IPS-20b (cell line): ENCODE measurements at regions not wholly inside any gene's neighbourhood (a gene's known extent, or its start where the extent isn't known, plus 50 kb on each side); places are given as distances from the start of the nearest gene placed in this dataset.

Source experiments
- H3K27ac ChIP-seq: one replicate; pipeline ENCODE4 v1.5.1; 2013; ENCODE audit warnings: low read length
- H3K27me3 ChIP-seq: 2 replicates; pipeline ENCODE4 v1.6.1; 2013; ENCODE audit warnings: mild to moderate bottlenecking, low read length, inconsistent platforms; ENCODE audit not compliant: insufficient read depth
- H3K36me3 ChIP-seq: 2 replicates; pipeline ENCODE4 v1.6.1; 2013; ENCODE audit warnings: low read depth, mild to moderate bottlenecking, inconsistent platforms, low read length, moderate library complexity; ENCODE audit not compliant: insufficient read depth
- H3K4me1 ChIP-seq: 2 replicates; pipeline ENCODE4 v1.6.1; 2013; ENCODE audit warnings: mild to moderate bottlenecking, control low read depth, inconsistent platforms, low read length, moderate library complexity; ENCODE audit not compliant: insufficient read depth
- H3K4me3 ChIP-seq: 2 replicates; pipeline ENCODE4 v1.5.1; 2013; ENCODE audit warnings: mild to moderate bottlenecking, low read length, inconsistent platforms
- H3K9ac ChIP-seq: 2 replicates; pipeline ENCODE4 v1.6.1; 2013; ENCODE audit warnings: low read depth, mild to moderate bottlenecking, inconsistent platforms, low read length, moderate library complexity
- H3K9me3 ChIP-seq: 2 replicates; pipeline ENCODE4 v1.6.1; 2013; ENCODE audit warnings: mild to moderate bottlenecking, low read depth, low read length, inconsistent platforms; ENCODE audit not compliant: insufficient read depth

DNA sequence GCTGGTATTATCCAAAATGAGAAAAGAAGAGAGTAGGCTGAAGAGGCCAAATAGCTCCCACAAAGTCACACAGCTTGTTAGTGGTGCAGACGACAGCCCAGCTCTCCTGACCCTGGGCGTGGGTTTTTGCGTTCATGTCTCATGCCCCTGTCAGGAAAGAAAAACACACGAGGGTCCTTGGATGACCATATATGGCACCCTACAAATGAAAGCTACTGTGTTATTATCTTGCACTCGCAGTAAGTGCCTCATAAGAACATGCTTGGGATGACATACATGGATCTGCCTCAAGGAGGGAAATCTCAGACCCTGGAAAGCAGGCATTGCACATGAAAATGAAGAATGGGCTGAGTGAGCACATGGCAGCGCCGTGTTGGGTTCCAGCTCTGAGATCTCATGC is 89.7 kb downstream of the SEMA4F start:
- Histone ChIP-seq H3K4me1 (peaks cover 7% of the 10 kb centered on the region; the same call in 1 of the 2 replicates), H3K36me3 (no peaks in the 10 kb centered on the region), H3K9me3 (no peaks in the 10 kb centered on the region), H3K4me3 (no peak overlapping the region), H3K27ac (no peak overlapping the region), H3K27me3 (no peaks in the 10 kb centered on the region), H3K9ac (no peak overlapping the region)

DNA sequence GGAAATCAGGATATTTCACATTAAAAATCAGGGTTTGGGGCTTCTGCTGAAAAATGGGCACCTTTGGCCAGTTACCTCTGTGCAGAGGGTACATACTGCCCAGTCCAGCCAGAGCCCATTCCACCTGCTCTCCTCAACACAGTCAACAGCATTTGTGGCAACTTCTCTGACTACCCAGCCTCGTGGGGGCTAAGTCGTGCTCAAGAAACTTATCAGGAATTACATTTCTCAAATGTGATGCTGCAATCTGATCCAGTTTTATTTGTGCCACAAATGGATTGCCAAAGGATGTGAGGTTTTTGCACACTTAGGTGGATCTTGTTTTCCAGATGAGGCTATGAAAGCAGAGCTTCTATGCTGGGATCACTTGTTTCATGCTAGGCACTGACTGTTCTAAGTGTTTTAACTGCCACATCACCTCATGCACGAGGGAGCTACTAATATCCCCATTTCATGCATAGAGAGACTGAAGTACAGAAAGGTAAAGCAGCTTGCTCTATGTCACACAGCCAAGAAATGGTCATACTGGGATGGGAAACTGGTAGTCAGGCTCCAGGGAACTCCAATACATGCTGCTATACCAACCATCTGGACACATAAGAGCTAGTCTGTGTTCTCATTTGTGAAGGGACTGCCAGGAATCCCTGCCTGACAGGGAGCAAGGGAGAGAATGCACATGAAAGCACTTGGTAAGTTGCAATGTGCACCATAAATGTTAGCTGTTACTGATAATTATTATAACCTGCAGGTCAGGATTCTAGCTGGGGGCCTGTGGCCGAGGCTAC is 89.0 kb upstream of the HK2 start:
- Histone ChIP-seq H3K27ac (no peak overlapping the region), H3K9ac (no peak overlapping the region), H3K27me3 (no peaks in the 10 kb centered on the region), H3K9me3 (no peaks in the 10 kb centered on the region), H3K36me3 (no peaks in the 10 kb centered on the region), H3K4me3 (no peak overlapping the region), H3K4me1 (peaks cover 7% of the 10 kb centered on the region; the same call in 1 of the 2 replicates)

DNA sequence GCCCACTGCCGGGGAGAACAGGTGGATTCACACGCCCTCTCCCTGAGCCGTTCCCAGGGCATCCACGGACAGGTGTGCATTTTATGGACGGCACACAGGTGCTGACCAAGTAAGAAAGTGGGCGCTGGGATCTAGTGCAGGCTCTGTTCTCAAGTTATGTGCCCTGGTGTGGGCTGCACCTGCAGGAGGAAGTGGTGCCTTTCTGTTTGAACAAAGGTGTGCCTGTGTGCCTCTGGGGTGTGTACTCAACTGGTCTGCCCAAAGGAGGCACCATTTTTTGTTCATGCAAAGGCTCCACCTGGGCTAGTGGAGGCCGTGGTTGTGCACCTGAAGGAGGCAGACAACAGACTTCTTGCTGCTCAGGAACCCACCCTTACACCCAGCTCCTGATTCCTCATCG is 88.2 kb upstream of the HK2 start:
- Histone ChIP-seq H3K9ac (no peak overlapping the region), H3K4me3 (no peak overlapping the region), H3K27ac (no peak overlapping the region), H3K9me3 (no peaks in the 10 kb centered on the region), H3K36me3 (no peaks in the 10 kb centered on the region), H3K4me1 (peaks cover 6% of the 10 kb centered on the region; the same call in 1 of the 2 replicates), H3K27me3 (no peaks in the 10 kb centered on the region)

DNA sequence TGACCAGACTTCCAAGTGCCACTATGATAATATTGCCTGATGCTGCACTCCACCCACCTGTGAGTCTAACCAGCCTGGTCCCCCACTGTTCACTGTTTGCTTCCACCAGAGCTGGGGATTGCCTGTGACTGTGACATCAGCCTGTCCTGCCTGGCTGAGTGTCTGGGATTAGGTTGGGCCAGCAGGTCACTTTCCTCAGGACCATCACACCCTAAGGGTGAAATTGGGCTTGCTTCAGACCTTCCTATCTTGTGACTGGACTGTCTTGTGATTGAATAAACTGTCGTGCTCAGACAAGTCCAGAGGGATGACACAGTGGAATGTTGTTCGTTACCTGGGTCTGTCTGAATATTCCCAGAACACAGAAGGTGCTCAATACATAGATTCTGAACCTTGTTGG is 87.4 kb upstream of the HK2 start:
- H3K4me1 ChIP-seq: 0 out of 2 replicates have a peak, but pooled peaks cover 3% of the 10 kb centered on the region
- H3K4me3 ChIP-seq: no peak overlapping the region
- H3K27ac ChIP-seq: no peak overlapping the region
- H3K27me3 ChIP-seq: no peaks in the 10 kb centered on the region
- H3K9ac ChIP-seq: no peak overlapping the region
- no peaks in the 10 kb centered on the region for H3K9me3 ChIP-seq
- no peaks in the 10 kb centered on the region for H3K36me3 ChIP-seq

DNA sequence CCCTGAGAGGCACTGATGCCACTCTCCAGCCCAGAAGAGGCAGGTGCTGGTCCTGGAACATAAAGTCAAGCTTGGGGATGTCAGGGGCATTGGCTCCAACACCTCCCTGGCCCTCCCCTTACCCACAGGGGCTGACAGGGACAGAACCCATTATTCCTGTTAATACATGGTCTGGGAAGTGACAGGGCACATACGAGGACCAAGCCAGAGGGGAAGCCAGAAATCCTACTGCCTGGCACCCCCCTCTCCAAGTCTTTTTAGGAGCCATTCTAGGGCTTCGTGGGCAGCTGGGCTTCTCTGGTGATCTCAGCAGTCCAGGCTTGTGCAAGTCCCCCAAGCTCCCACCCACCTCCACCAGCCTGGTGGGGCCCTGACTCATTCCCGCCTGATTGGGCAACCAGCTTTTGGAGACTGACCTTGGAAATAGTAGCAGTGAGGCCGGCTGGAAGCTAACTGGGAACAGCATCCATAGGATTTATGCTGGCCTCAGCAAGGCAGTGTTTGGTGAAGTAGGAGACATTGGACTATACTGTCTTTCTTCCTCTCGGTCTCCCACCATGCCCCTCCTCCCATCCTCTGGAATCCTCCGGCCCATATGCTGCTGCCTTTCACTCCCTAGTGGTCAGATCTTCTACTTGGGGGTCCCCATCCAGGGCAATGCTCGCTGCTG is 86.4 kb upstream of the HK2 start:
- H3K4me1 ChIP-seq: 0 out of 2 replicates have a peak, but pooled peaks cover 3% of the 10 kb centered on the region
- no peak overlapping the region for H3K27ac ChIP-seq
- H3K9ac ChIP-seq: no peak overlapping the region
- H3K36me3 ChIP-seq: no peaks in the 10 kb centered on the region
- H3K9me3 ChIP-seq: no peaks in the 10 kb centered on the region
- H3K27me3 ChIP-seq: no peaks in the 10 kb centered on the region
- H3K4me3 ChIP-seq: no peak overlapping the region

DNA sequence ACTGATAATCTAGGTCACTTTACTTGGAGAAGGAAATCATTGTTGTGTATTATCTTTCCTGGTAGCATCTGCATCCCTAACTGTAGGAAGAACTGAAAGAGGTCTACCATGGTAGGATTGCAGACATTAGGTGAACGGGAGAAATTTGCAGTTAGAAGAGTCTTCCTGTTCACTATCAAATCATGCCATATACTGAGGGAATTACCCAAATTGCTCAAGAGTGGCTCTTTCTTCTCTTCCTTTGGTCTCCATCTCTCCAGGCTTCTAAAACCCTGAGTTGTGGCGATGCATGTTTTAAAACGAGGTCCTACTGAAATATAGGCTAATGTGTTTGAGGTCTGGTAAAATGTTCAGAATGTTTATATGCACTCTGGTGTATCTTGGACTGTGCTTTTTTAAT is 85.3 kb upstream of the HK2 start:
- Histone ChIP-seq H3K4me1 (0 out of 2 replicates have a peak, but pooled peaks cover 3% of the 10 kb centered on the region), H3K27ac (no peak overlapping the region)

DNA sequence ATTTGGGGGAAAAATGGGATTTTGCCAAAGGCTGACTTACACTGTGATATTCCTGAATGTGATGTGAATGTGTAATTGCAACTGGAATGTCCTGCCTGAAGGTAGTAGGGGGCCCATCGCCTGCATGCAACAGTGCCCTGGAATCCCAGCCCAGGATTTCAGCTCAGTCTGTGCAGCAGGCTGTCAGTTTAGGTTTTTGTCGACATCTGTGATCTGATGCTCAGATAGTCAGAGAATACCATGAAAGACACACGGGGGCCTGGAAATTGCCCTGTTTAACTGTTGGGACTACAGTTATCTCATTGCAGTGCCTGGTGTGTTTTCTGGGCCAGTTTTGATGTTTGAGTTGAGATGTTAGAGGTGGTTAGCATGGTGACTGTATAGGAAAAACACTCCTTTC is 84.5 kb upstream of the HK2 start:
- no peaks in the 10 kb centered on the region for H3K9me3 ChIP-seq
- H3K9ac ChIP-seq: no peak overlapping the region
- 0 out of 2 replicates have a peak, but pooled peaks cover 3% of the 10 kb centered on the region for H3K4me1 ChIP-seq

More for the DNA sequence above, 85.3 kb upstream of the HK2 start:
- H3K27me3 ChIP-seq: no peaks in the 10 kb centered on the region
- no peaks in the 10 kb centered on the region for H3K36me3 ChIP-seq
- no peak overlapping the region for H3K4me3 ChIP-seq
- no peak overlapping the region for H3K9ac ChIP-seq
- no peaks in the 10 kb centered on the region for H3K9me3 ChIP-seq

DNA sequence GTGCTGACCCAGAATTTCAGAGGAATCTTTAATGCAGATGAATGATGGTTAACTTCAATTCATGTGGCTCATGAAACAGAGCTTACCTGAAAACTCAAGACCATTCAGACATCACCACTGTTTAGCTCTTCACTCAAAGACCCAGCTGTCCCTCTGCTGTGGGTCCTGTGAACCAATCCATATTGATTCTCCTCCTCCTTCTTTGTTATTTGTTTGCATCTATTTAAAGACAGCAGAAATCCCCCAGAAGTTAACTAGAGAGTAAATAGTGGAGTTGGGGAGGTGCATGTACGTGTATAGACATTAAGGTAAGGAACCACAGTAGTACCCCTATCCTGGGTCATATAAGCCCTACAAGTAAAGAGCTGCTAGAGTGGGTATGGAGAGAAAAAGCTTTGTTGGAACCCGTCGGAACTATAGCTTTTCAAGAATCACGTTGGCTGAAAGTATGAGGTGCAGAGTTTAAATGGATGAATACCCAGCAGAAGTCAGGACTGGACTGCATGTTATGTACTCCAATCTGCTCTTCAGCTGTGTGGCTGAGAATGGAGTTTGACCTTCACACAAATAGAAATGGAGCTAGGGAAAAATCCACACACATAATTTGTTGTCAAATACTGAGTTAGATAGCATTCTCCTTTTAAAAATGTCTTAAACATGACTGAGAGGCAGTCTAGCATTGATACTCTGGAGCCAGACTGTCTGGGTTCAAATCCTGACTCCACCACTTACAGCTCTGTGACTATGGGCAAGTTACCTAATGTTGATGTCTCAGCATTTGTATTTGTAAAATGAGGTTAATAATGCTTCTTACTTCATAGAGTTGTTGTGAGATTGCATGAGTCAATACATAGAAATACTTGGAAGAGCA is 81.7 kb upstream of the HK2 start:
- Histone ChIP-seq H3K9ac (no peak overlapping the region), H3K9me3 (0 out of 2 replicates have a peak, but pooled peaks cover 7% of the 10 kb centered on the region), H3K27ac (no peak overlapping the region), H3K36me3 (no peaks in the 10 kb centered on the region), H3K27me3 (no peaks in the 10 kb centered on the region), H3K4me3 (no peak overlapping the region), H3K4me1 (no peaks in the 10 kb centered on the region)

More for the DNA sequence above, 84.5 kb upstream of the HK2 start:
- Histone ChIP-seq H3K27me3 (no peaks in the 10 kb centered on the region), H3K36me3 (no peaks in the 10 kb centered on the region), H3K27ac (no peak overlapping the region), H3K4me3 (no peak overlapping the region)

DNA sequence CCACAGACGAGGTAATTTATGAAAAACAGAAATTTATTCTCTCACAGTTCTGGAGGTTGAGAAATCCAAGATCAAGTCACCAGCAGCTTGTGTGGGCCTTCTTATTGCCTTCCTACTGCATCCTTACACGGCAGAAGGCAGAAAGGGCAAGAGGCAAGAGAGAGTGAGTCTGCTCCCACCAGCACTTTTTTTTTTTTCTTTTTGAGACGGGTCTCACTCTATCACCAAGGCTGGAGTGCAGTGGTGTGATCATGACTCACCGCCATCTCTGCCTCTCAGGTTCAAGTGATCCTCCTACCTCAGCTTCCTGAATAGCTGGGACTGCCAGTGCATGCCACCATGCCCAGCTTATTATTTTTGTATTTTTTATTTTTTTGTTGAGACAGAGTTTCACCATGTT is 78.5 kb upstream of the HK2 start:
- no peaks in the 10 kb centered on the region for H3K36me3 ChIP-seq
- no peak overlapping the region for H3K9ac ChIP-seq
- H3K27me3 ChIP-seq: no peaks in the 10 kb centered on the region
- H3K4me1 ChIP-seq: no peaks in the 10 kb centered on the region
- no peak overlapping the region for H3K27ac ChIP-seq
- H3K9me3 ChIP-seq: 0 out of 2 replicates have a peak, but pooled peaks cover 7% of the 10 kb centered on the region
- H3K4me3 ChIP-seq: no peak overlapping the region

DNA sequence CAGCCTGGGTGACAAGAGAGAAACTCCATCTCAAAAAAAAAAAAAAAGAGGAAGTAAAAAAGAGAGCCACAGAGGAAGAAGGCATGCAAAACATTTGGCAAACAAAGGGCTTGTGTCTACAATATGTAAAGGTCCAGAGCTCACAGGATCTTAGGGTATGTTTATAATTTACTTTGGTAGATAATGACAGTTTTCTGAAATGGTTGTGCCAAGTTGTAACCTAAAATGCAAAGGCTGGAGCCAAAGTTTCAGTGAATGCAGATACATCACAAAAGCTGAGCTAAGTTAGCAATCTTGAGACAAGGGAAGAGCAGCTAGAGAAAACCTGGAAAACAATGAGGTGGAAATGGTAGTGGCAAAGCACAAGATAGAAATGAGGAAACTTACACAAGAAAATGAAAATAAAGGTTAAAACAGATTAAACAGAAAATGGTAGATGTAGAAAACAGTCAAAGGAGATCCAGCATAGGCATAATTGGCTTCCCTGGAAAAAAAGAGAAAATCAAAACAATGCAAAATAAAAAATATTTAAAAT is 77.5 kb upstream of the HK2 start:
- Histone ChIP-seq H3K9me3 (0 out of 2 replicates have a peak, but pooled peaks cover 7% of the 10 kb centered on the region), H3K4me3 (no peak overlapping the region), H3K4me1 (no peaks in the 10 kb centered on the region), H3K9ac (no peak overlapping the region), H3K36me3 (no peaks in the 10 kb centered on the region), H3K27ac (no peak overlapping the region), H3K27me3 (no peaks in the 10 kb centered on the region)

DNA sequence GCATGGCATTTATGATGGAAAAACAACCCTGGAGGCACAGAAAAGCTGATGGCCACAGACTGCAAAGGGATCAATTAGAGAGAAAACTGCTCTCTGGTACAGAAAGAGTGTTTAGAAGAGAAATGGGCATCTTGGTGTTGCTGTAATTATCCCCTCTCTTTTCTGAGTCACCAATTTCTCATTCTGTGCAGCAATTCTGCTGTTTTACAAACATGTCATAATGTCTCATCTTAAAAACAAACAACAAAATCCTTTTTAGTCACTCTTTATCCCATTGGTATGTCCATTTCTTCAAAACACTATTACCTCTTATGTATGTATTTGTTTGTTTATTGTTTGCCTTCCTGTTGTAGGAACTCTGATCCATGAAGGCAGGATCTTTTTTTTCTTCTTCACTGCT is 73.9 kb upstream of the HK2 start:
- peaks cover 8% of the 10 kb centered on the region; the same call in 1 of the 2 replicates for H3K4me1 ChIP-seq
- H3K36me3 ChIP-seq: no peaks in the 10 kb centered on the region
- H3K9me3 ChIP-seq: 0 out of 2 replicates have a peak, but pooled peaks cover 7% of the 10 kb centered on the region
- H3K4me3 ChIP-seq: no peak overlapping the region
- H3K9ac ChIP-seq: no peak overlapping the region
- H3K27ac ChIP-seq: no peak overlapping the region
- no peaks in the 10 kb centered on the region for H3K27me3 ChIP-seq
